Mesendoderm (in vitro differentiated cells): ENCODE measurements at regions not wholly inside any gene's neighbourhood (a gene's known extent, or its start where the extent isn't known, plus 50 kb on each side); places are given as distances from the start of the nearest gene placed in this dataset.

Experiments used
- DNase-seq: peaks from one replicate; pipeline ENCODE4 v3.0.0; 2013
- H2AK5ac ChIP-seq: 2 replicates; pipeline ENCODE4 v1.6.1; 2013; ENCODE audit warnings: low read length, inconsistent platforms
- H2BK120ac ChIP-seq: 2 replicates; pipeline ENCODE4 v1.6.1; 2013; ENCODE audit warnings: low read depth, mild to moderate bottlenecking, low read length, moderate library complexity, mixed read lengths
- H2BK15ac ChIP-seq: replicated peaks from 2 replicates; pipeline ENCODE4 v1.6.1; 2013; ENCODE audit warnings: low read depth, mild to moderate bottlenecking, moderate library complexity
- H2BK5ac ChIP-seq: 2 replicates; pipeline ENCODE4 v1.6.1; 2013; ENCODE audit warnings: low read length, inconsistent platforms
- H3K18ac ChIP-seq: 2 replicates; pipeline ENCODE4 v1.6.1; 2013; ENCODE audit warnings: mild to moderate bottlenecking, low read length, mixed read lengths
- H3K23ac ChIP-seq: one replicate; pipeline ENCODE4 v1.6.1; 2013; ENCODE audit warnings: low read length
- H3K27ac ChIP-seq: 2 replicates; pipeline ENCODE4 v1.5.1; 2013; ENCODE audit warnings: low read depth, mild to moderate bottlenecking, inconsistent platforms, low read length, moderate library complexity
- H3K27me3 ChIP-seq: 2 replicates; pipeline ENCODE4 v1.6.1; 2013; ENCODE audit warnings: low read length, control low read depth, mild to moderate bottlenecking, inconsistent platforms; ENCODE audit not compliant: insufficient read depth, poor library complexity
- H3K36me3 ChIP-seq: 2 replicates; pipeline ENCODE4 v1.6.1; 2013; ENCODE audit warnings: low read length, inconsistent platforms; ENCODE audit not compliant: control insufficient read depth, insufficient read depth
- H3K4ac ChIP-seq: one replicate; pipeline ENCODE4 v1.6.1; 2013; ENCODE audit warnings: low read depth, mild to moderate bottlenecking, low read length, moderate library complexity
- H3K4me1 ChIP-seq: 2 replicates; pipeline ENCODE4 v1.6.1; 2013; ENCODE audit warnings: low read depth, low read length, inconsistent platforms; ENCODE audit not compliant: control insufficient read depth
- H3K4me2 ChIP-seq: 2 replicates; pipeline ENCODE4 v1.6.1; 2013; ENCODE audit warnings: low read length
- H3K4me3 ChIP-seq: 2 replicates; pipeline ENCODE4 v1.5.1; 2013; ENCODE audit warnings: mild to moderate bottlenecking, low read length
- H3K56ac ChIP-seq: one replicate; pipeline ENCODE4 v1.6.1; 2013; ENCODE audit warnings: low read length
- H3K79me1 ChIP-seq: 2 replicates; pipeline ENCODE4 v1.6.1; 2013; ENCODE audit warnings: low read length, inconsistent platforms
- H3K79me2 ChIP-seq: 2 replicates; pipeline ENCODE4 v1.6.1; 2013; ENCODE audit warnings: mild to moderate bottlenecking, low read length; ENCODE audit not compliant: control insufficient read depth, insufficient read depth
- H3K9ac ChIP-seq: 2 replicates; pipeline ENCODE4 v1.6.1; 2013; ENCODE audit warnings: low read length, inconsistent platforms
- H4K5ac ChIP-seq: one replicate; pipeline ENCODE4 v1.6.1; 2013; ENCODE audit warnings: low read length
- H4K8ac ChIP-seq: one replicate; pipeline ENCODE4 v1.6.1; 2013; ENCODE audit warnings: low read depth, mild to moderate bottlenecking, control low read depth, low read length, moderate library complexity
- WGBS: extraction: QIAGEN DNeasy Blood & Tissue Kit; methylation state at CpG from one replicate; pipeline ENCODE4 v1.1.7; 2013; ENCODE audit warnings: low lambda C conversion rate, missing lambda C conversion rate; ENCODE audit not compliant: insufficient coverage; ENCODE audit errors: extremely low coverage; 5-methylcytosine and 5-hydroxymethylcytosine counted together

DNA sequence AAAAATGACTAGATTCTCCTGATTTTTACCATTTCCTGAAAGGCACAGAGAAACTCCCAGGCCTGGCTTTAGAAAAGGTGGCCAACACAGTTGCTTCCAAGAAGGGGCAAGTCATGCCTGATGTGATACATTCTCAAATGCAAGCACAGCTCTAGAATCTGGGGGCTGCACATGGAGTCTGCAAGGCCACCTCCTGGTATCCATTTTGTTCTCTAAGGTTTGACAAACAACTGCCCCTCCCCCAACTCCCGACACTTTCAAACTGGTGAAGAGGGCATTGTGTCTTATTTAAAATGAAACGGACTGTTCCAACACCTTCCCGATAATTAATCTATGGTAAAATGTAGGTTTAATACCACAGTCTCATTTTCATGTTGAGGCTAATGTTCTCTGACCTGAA lies 220.2 kb upstream of the CEP162 start:
- Histone ChIP-seq H3K79me1 (no peaks in the 10 kb centered on the region), H3K56ac (no peak overlapping the region), H2AK5ac (no peak overlapping the region), H3K27ac (no peak overlapping the region), H2BK15ac (peak overlapping the region; percentile 78), H4K8ac (no peak overlapping the region), H3K27me3 (no peaks in the 10 kb centered on the region), H3K36me3 (no peaks in the 10 kb centered on the region), H3K79me2 (no peaks in the 10 kb centered on the region), H2BK5ac (no peak overlapping the region), H3K9ac (no peak overlapping the region), H3K4me1 (no peaks in the 10 kb centered on the region), H3K18ac (peak overlapping the region; percentile 84), H2BK120ac (no peak overlapping the region), H3K4ac (peak overlapping the region; percentile 55), H3K4me2 (no peak overlapping the region), H4K5ac (no peak overlapping the region), H3K4me3 (no peak overlapping the region), H3K23ac (no peak overlapping the region)
- no CpG with 5 or more reads among the region's 3 CpGs for WGBS
- DNase-seq = peak; percentile 49

- H3K79me1 ChIP-seq = no peaks in the 10 kb centered on the region
- H3K4ac ChIP-seq = no peak overlapping the region
- H4K8ac ChIP-seq = no peak overlapping the region
- no peaks in the 10 kb centered on the region for H3K79me2 ChIP-seq
- no peaks in the 10 kb centered on the region for H3K27me3 ChIP-seq
- no peak overlapping the region for H2AK5ac ChIP-seq
- H3K4me3 ChIP-seq = no peak overlapping the region
- no peak overlapping the region for H3K9ac ChIP-seq
- no peak overlapping the region for H4K5ac ChIP-seq
- no peak overlapping the region for H3K27ac ChIP-seq
- no peak overlapping the region for H3K18ac ChIP-seq
- H3K23ac ChIP-seq = no peak overlapping the region
- H2BK5ac ChIP-seq = no peak overlapping the region
- H2BK120ac ChIP-seq = no peak overlapping the region
- H2BK15ac ChIP-seq = no peak overlapping the region
- H3K36me3 ChIP-seq = no peaks in the 10 kb centered on the region
- no peak for DNase-seq
- H3K4me1 ChIP-seq = no peaks in the 10 kb centered on the region
- no peak overlapping the region for H3K56ac ChIP-seq
- no peak overlapping the region for H3K4me2 ChIP-seq
Measured at GRCh38 chr6:84445068-84445467, 217.6 kb upstream of the CEP162 start.

GRCh38 chr6:84442208-84442607 lies 214.8 kb upstream of the CEP162 start:
- Histone ChIP-seq H3K4me1 (no peaks in the 10 kb centered on the region), H3K56ac (no peak overlapping the region), H3K4ac (no peak overlapping the region), H3K79me2 (no peaks in the 10 kb centered on the region), H3K79me1 (no peaks in the 10 kb centered on the region), H2BK15ac (no peak overlapping the region), H3K4me2 (no peak overlapping the region), H3K23ac (no peak overlapping the region), H2BK120ac (no peak overlapping the region), H3K36me3 (no peaks in the 10 kb centered on the region), H3K18ac (no peak overlapping the region), H4K8ac (no peak overlapping the region), H3K27ac (no peak overlapping the region), H3K9ac (no peak overlapping the region), H3K4me3 (no peak overlapping the region), H3K27me3 (no peaks in the 10 kb centered on the region), H4K5ac (no peak overlapping the region), H2BK5ac (no peak overlapping the region), H2AK5ac (no peak overlapping the region)
- WGBS = no CpG with 5 or more reads among the region's 3 CpGs
- DNase-seq = no peak

DNA sequence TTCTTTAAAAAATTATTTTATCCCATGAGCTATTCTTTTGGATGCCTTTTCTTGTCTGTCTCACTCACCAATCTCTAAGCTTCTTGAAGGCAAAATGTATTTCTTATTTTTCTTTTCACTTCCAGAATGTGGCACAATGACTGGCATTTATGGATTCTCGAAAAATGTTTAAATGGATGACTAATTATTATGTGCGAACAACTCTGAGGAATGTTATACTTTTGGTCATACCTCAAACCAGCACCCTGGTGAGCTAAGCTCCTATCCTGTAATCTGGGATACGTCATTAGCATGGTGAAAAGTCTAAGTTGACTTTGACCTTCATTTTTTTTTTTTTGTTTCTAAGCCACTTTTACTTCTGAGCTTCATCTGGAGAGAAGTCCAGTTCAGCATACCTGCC lies 214.0 kb upstream of the CEP162 start:
- H3K79me1 ChIP-seq = no peaks in the 10 kb centered on the region
- H3K27me3 ChIP-seq = no peaks in the 10 kb centered on the region
- WGBS = no CpG with 5 or more reads among the region's 3 CpGs
- H3K56ac ChIP-seq = no peak overlapping the region
- no peak for DNase-seq
- no peak overlapping the region for H3K4ac ChIP-seq
- no peak overlapping the region for H4K5ac ChIP-seq
- H3K4me2 ChIP-seq = no peak overlapping the region
- no peak overlapping the region for H2BK15ac ChIP-seq
- H3K4me3 ChIP-seq = no peak overlapping the region
- no peak overlapping the region for H3K23ac ChIP-seq
- no peak overlapping the region for H3K27ac ChIP-seq
- H3K4me1 ChIP-seq = no peaks in the 10 kb centered on the region
- no peak overlapping the region for H2BK120ac ChIP-seq
- H2AK5ac ChIP-seq = no peak overlapping the region
- H2BK5ac ChIP-seq = no peak overlapping the region
- H4K8ac ChIP-seq = no peak overlapping the region
- no peak overlapping the region for H3K18ac ChIP-seq
- no peaks in the 10 kb centered on the region for H3K79me2 ChIP-seq
- no peaks in the 10 kb centered on the region for H3K36me3 ChIP-seq
- no peak overlapping the region for H3K9ac ChIP-seq

- no CpG with 5 or more reads among the region's 4 CpGs for WGBS
- H3K4me3 ChIP-seq = no peak overlapping the region
- H3K27ac ChIP-seq = no peak overlapping the region
Measured at GRCh38 chr6:84434550-84434949, 207.1 kb upstream of the CEP162 start.

DNA sequence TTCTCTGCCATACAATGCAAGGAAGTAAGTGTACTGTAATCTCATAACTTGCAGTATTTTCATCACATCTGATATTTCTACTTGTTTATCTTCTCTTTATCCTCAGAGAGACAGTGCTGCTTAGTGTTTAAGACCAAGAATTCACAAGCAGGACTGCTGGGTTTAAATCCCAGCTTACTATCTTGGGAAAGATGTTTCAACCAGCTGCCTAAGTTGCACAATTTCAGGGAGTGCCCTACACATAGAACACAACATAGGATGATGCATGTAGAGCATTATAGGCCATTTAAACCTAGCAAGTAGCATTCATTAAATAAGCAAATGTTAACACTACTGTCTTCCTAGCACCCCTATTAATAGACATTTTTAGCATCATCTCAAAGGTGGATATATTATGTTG lies 205.2 kb upstream of the CEP162 start:
- no peak for DNase-seq
- H3K27ac ChIP-seq = no peak overlapping the region
- no peak overlapping the region for H3K4ac ChIP-seq
- H3K79me2 ChIP-seq = no peaks in the 10 kb centered on the region
- H3K18ac ChIP-seq = no peak overlapping the region
- H4K5ac ChIP-seq = no peak overlapping the region
- H3K56ac ChIP-seq = no peak overlapping the region
- H3K4me3 ChIP-seq = no peak overlapping the region
- H2BK5ac ChIP-seq = no peak overlapping the region
- H3K4me2 ChIP-seq = no peak overlapping the region
- no peaks in the 10 kb centered on the region for H3K4me1 ChIP-seq
- no peaks in the 10 kb centered on the region for H3K36me3 ChIP-seq
- no peak overlapping the region for H2BK15ac ChIP-seq
- no peak overlapping the region for H2AK5ac ChIP-seq
- H3K79me1 ChIP-seq = no peaks in the 10 kb centered on the region
- no peak overlapping the region for H2BK120ac ChIP-seq
- H3K9ac ChIP-seq = no peak overlapping the region
- no peaks in the 10 kb centered on the region for H3K27me3 ChIP-seq
- H4K8ac ChIP-seq = no peak overlapping the region
- H3K23ac ChIP-seq = no peak overlapping the region

More at GRCh38 chr6:84434550-84434949, 207.1 kb upstream of the CEP162 start:
- H3K27me3 ChIP-seq = no peaks in the 10 kb centered on the region
- H2BK5ac ChIP-seq = no peak overlapping the region
- H2BK120ac ChIP-seq = no peak overlapping the region
- no peak overlapping the region for H2BK15ac ChIP-seq
- no peak overlapping the region for H4K5ac ChIP-seq
- no peaks in the 10 kb centered on the region for H3K79me1 ChIP-seq
- no peak overlapping the region for H3K18ac ChIP-seq
- H3K36me3 ChIP-seq = no peaks in the 10 kb centered on the region
- no peak overlapping the region for H3K4me2 ChIP-seq
- H3K56ac ChIP-seq = no peak overlapping the region
- no peak overlapping the region for H3K4ac ChIP-seq
- no peak for DNase-seq
- H4K8ac ChIP-seq = no peak overlapping the region
- H3K4me1 ChIP-seq = no peaks in the 10 kb centered on the region
- H2AK5ac ChIP-seq = no peak overlapping the region
- H3K9ac ChIP-seq = no peak overlapping the region
- H3K23ac ChIP-seq = no peak overlapping the region
- no peaks in the 10 kb centered on the region for H3K79me2 ChIP-seq
